Endothelial cell (in vitro differentiated cells): ENCODE measurements at regions not wholly inside any gene's neighbourhood (a gene's known extent, or its start where the extent isn't known, plus 50 kb on each side); places are given as distances from the start of the nearest gene placed in this dataset.
A peak's percentile ranks its signal among the peaks of the same experiment; 100 is the strongest.
"Not testable (repeated sequence)": the region's sequence is repeated elsewhere in the genome, so short reads cannot be mapped to it uniquely, and the experiment has no call there.

Experiments used
- DNase-seq: peaks from one replicate; pipeline ENCODE4 v3.0.0; 2021; ENCODE audit warnings: low spot score
- H3K27ac Mint-ChIP-seq: one replicate; pipeline ENCODE4 v1.8.0; 2021; ENCODE audit warnings: mixed read lengths, inconsistent platforms; ENCODE audit not compliant: unreplicated experiment
- H3K27me3 Mint-ChIP-seq: one replicate; pipeline ENCODE4 v1.8.0; 2021; ENCODE audit warnings: mild to moderate bottlenecking, moderate library complexity, mixed read lengths, inconsistent platforms; ENCODE audit not compliant: unreplicated experiment
- H3K36me3 Mint-ChIP-seq: one replicate; pipeline ENCODE4 v1.8.0; 2021; ENCODE audit warnings: mild to moderate bottlenecking, low read depth, mixed read lengths, inconsistent platforms; ENCODE audit not compliant: unreplicated experiment
- H3K4me1 Mint-ChIP-seq: one replicate; pipeline ENCODE4 v1.8.0; 2021; ENCODE audit warnings: mild to moderate bottlenecking, mixed read lengths, inconsistent platforms; ENCODE audit not compliant: unreplicated experiment
- H3K4me3 Mint-ChIP-seq: one replicate; pipeline ENCODE4 v1.8.0; 2021; ENCODE audit warnings: mild to moderate bottlenecking, mixed read lengths, inconsistent platforms; ENCODE audit not compliant: unreplicated experiment
- H3K9me3 Mint-ChIP-seq: one replicate; pipeline ENCODE4 v1.8.0; 2021; ENCODE audit warnings: mixed read lengths, inconsistent platforms; ENCODE audit not compliant: unreplicated experiment
- CTCF ChIP-seq: fragments of 200-600 bp; sonication (generic); IDR thresholded peaks from one replicate; pipeline ENCODE4 v1.5.0; 2021; ENCODE audit warnings: antibody characterized with exemption; ENCODE audit not compliant: unreplicated experiment

GRCh38 chrY:9619541-9619940, 91.9 kb downstream of the TSPY10 start:
- Mint-ChIP-seq H3K4me3 (no peak overlapping the region), H3K27ac (no peak overlapping the region), H3K36me3 (no peaks in the 10 kb centered on the region), H3K27me3 (no peaks in the 10 kb centered on the region), H3K4me1 (no peaks in the 10 kb centered on the region), H3K9me3 (no peaks in the 10 kb centered on the region)
- DNase-seq: no peak
- TF ChIP-seq CTCF: no peak

DNA sequence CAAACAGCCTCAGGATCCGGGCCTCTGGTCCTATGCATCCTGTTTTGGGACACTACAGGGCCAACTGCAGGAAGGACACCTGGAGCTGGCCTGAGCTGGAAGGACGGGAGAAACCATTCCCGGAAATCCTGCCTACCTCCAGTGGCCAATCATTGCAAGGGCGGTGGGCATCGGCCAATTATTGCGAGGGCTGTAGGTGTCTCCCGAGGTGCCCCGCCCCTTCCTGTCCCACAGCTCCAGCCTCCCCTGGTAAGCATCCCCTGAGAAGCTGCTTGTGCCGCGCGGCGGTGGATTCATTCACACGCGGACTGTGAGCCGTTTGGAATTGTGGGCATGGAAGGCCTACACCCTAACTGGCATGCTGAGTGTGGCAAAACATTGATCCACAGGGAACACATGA, 95.5 kb downstream of the TSPY10 start:
- TF ChIP-seq CTCF: no peak
- no peak for DNase-seq
- Mint-ChIP-seq H3K4me1 (no peaks in the 10 kb centered on the region), H3K9me3 (no peaks in the 10 kb centered on the region), H3K36me3 (no peaks in the 10 kb centered on the region), H3K4me3 (peak overlapping the region; percentile 67), H3K27me3 (peaks cover 2% of the 10 kb centered on the region), H3K27ac (no peak overlapping the region)

- H3K27ac Mint-ChIP-seq, H3K9me3 Mint-ChIP-seq, H3K4me1 Mint-ChIP-seq, H3K4me3 Mint-ChIP-seq, H3K36me3 Mint-ChIP-seq, H3K27me3 Mint-ChIP-seq, DNase-seq: not testable (repeated sequence)
These were observed 113.0 kb downstream of the TSPY10 start for GRCh38 chrY:9640595-9641132.

- not testable (repeated sequence) for H3K27me3 Mint-ChIP-seq, H3K36me3 Mint-ChIP-seq, H3K27ac Mint-ChIP-seq, H3K9me3 Mint-ChIP-seq, DNase-seq, H3K4me3 Mint-ChIP-seq, H3K4me1 Mint-ChIP-seq
These were observed 138.5 kb downstream of the TSPY10 start for GRCh38 chrY:9666204-9666603.

GRCh38 chrY:9692481-9692880, 164.8 kb downstream of the TSPY10 start:
- not testable (repeated sequence) for H3K27me3 Mint-ChIP-seq, H3K27ac Mint-ChIP-seq, H3K4me1 Mint-ChIP-seq, H3K9me3 Mint-ChIP-seq, H3K36me3 Mint-ChIP-seq, DNase-seq, H3K4me3 Mint-ChIP-seq

DNA sequence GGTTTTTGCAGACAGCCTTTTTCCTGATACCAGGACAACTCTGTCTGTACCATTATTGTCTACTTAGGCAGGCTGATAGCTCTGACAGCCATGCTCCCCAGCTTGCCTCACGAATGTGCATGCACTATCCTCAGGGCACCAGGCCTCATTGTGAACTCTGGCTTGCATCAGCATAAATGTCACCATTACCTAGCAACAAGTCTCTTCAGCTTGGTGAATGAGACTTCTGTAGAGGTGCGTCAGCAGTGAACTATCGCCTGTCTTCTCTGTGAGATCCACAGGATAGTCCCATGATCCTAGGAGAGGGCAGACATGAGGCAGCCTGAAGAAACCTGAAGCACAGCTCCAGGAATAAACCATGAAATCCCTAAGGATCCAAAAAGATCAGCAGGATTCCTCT, 189.3 kb downstream of the TSPY10 start:
- not testable (repeated sequence) for H3K27ac Mint-ChIP-seq, H3K9me3 Mint-ChIP-seq, H3K4me1 Mint-ChIP-seq, DNase-seq, H3K36me3 Mint-ChIP-seq, H3K27me3 Mint-ChIP-seq, H3K4me3 Mint-ChIP-seq

DNA sequence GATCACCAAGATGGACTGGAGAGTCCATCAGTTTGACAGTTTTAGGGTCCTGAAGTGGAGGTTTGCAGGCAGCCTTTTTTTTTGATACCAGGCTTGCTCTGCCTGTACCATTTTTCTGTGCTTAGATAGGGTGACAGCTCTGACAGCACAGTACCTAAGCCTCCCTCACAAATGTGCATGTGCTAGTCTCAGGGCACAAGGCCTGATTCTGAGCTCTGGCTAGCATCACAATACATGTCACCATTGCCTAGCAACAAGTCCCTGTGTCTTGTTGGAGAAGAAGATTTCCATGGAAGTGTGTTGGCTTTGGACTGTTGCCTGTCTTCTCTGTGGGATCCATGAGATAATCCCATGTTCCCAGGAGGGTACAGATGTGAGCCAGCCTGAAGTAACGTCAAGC, 191.1 kb downstream of the TSPY10 start:
- not testable (repeated sequence) for H3K9me3 Mint-ChIP-seq, DNase-seq, H3K4me1 Mint-ChIP-seq, H3K27ac Mint-ChIP-seq, H3K4me3 Mint-ChIP-seq, H3K36me3 Mint-ChIP-seq, H3K27me3 Mint-ChIP-seq

GRCh38 chrY:9719616-9720015, 191.9 kb downstream of the TSPY10 start:
- H3K36me3 Mint-ChIP-seq, H3K27me3 Mint-ChIP-seq, H3K4me1 Mint-ChIP-seq, H3K27ac Mint-ChIP-seq, DNase-seq, H3K4me3 Mint-ChIP-seq, H3K9me3 Mint-ChIP-seq: not testable (repeated sequence)

DNA sequence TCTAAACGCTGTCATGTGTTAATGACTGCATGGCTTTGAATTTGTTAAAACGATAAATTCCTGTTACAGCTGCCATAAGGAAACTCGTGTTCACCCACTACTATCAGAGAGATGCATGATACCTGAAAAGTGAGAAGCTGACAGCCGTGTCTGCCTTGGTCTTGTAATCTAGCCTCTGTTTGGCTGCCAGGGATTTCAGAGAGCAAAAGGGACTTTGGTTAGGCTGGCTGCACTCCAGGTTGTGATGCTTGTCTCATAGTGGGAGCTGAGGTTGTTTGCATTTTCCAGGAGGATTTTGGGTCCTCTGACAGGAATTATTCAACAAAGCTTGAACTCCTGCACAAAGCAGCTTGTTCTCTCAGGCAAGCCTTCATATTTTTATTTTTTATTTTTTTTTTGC, 209.9 kb downstream of the TSPY10 start:
- H3K27ac Mint-ChIP-seq, H3K4me3 Mint-ChIP-seq, DNase-seq, H3K27me3 Mint-ChIP-seq, H3K36me3 Mint-ChIP-seq, H3K9me3 Mint-ChIP-seq, H3K4me1 Mint-ChIP-seq: not testable (repeated sequence)

DNA sequence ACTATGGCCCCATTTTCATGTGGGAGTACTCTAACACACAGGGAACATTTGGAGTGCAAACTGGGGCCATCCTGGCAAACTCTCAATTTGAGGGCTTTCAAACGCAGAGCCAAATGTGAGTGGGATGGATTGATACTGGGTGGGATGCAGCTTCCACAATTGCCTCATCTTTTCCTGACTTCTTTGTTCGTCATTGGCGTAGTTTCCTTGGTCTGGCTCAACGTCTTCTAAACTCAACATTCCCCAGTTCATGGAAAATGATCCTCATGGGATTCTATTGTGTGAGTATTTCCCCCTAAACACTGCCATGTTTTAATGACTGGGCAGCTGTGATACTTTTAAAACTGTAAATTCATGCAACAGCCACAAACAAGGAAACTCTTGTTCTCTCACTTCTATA, 228.3 kb downstream of the TSPY10 start:
- not testable (repeated sequence) for H3K4me1 Mint-ChIP-seq, DNase-seq, H3K27ac Mint-ChIP-seq, H3K27me3 Mint-ChIP-seq, H3K9me3 Mint-ChIP-seq, H3K36me3 Mint-ChIP-seq, H3K4me3 Mint-ChIP-seq

DNA sequence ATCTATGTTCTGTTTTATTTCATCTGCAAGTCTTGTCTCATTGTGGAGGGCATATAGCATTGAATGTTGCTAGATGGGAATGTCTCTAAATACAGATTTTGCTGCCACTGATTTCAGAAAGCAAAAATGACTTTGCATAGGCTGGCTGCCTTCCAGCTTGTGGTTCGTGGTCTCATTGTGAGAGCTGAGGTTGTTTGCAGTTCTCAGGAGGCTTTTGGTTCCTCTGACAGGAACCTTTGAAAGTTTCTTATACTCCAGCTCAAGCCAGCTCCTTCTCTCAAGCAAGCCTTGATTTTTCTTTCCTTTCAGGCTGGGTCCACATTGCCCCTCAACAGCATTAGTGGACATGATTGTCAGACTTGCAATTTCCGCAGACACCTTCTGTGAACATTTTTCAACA, 229.8 kb downstream of the TSPY10 start:
- DNase-seq, H3K4me1 Mint-ChIP-seq, H3K9me3 Mint-ChIP-seq, H3K36me3 Mint-ChIP-seq, H3K27ac Mint-ChIP-seq, H3K4me3 Mint-ChIP-seq, H3K27me3 Mint-ChIP-seq: not testable (repeated sequence)
